Astrocyte of the cerebellum (primary cell): ENCODE measurements at regions not wholly inside any gene's neighbourhood (a gene's known extent, or its start where the extent isn't known, plus 50 kb on each side); places are given as distances from the start of the nearest gene placed in this dataset.

Experiments
- DNase-seq: peaks from one replicate; pipeline ENCODE4 v3.0.0-alpha.2; 2011; ENCODE audit warnings: low read depth
- H3K4me3 ChIP-seq: 2 replicates; pipeline ENCODE4 v1.5.1; 2011; ENCODE audit warnings: mild to moderate bottlenecking, low read depth, low read length, moderate library complexity
- in situ Hi-C: cut with HindIII; loops from 2 replicates; pipeline ENCODE4 v1.10.0; 2017; ENCODE audit warnings: low sequenced_read_pairs
- TF ChIP-seq, protein P1 (sequence below): IDR thresholded peaks from 2 replicates; pipeline ENCODE4 v1.5.1; 2012; ENCODE audit warnings: low read length, low read depth, moderate library complexity, mild to moderate bottlenecking; ENCODE audit errors: missing control alignments

DNA sequence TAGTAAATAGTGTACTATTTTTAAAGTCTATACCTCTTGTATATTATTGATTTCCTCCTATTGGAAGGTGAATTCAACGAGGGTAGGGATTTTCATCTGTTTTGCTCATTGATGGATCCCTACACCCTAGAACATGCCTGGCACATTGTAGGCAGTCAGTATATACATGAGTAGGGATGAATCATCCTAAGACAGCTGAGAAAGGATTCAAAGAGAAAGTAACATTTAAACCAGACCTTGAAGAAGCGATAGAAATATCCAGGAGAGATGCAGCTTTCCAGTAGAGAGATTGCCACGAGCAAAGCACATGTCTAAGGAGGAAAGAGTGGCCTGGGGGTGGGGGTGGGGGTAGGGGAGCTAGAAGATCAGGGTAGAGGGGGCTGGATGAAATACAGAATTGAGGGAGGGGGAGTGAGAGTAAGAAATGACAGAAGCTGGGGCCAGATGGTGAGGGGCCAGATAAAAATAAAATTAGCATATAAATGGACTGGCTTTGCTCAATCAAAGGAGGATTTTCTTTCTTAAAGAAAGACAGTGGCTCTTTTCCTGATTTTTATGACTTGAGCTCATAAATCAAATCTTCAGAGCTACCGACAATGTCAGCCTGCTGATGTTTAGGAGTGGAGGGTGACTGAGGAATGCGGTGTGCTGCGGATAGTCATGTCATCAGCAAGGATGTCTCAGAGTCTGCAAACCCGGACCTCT is 168.2 kb downstream of the SAMD5 start:
- no peak for DNase-seq
- H3K4me3 ChIP-seq: no peak overlapping the region
- in situ Hi-C loops: no loop called here
- TF ChIP-seq, protein P1, sequence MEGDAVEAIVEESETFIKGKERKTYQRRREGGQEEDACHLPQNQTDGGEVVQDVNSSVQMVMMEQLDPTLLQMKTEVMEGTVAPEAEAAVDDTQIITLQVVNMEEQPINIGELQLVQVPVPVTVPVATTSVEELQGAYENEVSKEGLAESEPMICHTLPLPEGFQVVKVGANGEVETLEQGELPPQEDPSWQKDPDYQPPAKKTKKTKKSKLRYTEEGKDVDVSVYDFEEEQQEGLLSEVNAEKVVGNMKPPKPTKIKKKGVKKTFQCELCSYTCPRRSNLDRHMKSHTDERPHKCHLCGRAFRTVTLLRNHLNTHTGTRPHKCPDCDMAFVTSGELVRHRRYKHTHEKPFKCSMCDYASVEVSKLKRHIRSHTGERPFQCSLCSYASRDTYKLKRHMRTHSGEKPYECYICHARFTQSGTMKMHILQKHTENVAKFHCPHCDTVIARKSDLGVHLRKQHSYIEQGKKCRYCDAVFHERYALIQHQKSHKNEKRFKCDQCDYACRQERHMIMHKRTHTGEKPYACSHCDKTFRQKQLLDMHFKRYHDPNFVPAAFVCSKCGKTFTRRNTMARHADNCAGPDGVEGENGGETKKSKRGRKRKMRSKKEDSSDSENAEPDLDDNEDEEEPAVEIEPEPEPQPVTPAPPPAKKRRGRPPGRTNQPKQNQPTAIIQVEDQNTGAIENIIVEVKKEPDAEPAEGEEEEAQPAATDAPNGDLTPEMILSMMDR: no peak

DNA sequence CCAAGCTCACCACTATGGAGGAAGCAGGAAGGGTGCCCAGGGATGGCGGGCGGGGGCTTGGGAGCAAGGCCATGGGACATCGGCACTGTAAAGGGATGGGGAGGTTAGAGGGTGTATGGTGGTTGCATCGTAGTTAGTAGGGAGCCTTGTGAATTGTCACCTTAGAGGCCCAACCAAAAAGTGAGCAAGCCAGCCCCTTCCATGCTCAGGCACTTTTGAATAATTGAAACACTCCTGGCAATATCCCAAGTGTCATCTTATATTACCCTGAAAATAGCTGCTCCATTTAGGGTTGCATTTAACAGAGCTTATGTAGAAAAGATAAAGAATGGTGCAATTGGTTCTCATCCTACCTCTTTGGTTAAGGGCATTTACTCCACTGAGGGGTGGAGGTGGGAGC is 169.2 kb downstream of the SAMD5 start:
- TF ChIP-seq, protein P1: no peak
- H3K4me3 ChIP-seq: no peak overlapping the region
- in situ Hi-C loops: no loop called here
- DNase-seq: no peak

DNA sequence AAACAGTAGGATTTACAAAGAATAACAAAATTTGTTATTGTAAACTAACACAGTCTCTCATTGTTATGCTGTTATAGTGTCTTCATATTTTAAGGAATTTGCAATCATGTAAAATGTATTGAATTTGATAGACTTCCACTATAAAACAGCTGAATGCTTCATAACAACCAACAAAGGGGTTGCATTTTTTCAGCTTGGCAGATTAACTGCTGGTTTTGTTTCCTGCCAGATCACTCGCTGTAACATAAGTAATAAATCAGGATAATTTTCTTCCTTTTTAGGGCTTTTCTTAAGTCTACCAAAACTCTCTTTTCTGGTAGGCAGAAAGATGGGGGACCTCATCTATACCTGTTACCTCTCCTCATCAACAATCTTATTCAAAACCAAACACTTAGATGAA is 169.8 kb downstream of the SAMD5 start:
- TF ChIP-seq, protein P1: no peak

DNA sequence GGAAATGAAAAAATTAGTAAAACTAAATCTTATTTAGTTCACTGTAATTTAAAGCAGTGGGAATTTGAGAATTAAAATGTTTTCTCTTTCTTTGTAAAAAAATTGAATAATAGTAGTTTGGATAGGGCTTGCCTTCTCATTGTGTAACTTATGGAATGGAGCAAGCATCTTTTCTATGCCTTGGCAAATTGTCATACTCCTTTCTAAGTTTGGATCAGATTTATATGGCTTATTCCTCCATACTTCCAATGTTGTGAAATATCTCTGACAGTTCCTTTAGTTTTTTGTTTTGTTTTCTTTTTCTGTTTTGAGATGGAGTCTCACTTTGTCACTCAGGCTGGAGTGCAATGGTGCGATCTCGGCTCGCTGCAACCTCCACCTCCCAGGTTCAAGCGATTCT is 176.4 kb downstream of the SAMD5 start:
- no peak for DNase-seq
- H3K4me3 ChIP-seq: no peak overlapping the region
- in situ Hi-C loops: no loop called here
- TF ChIP-seq, protein P1: no peak

More for the DNA sequence above, 169.8 kb downstream of the SAMD5 start:
- in situ Hi-C loops: no loop called here
- DNase-seq: no peak
- no peak overlapping the region for H3K4me3 ChIP-seq

DNA sequence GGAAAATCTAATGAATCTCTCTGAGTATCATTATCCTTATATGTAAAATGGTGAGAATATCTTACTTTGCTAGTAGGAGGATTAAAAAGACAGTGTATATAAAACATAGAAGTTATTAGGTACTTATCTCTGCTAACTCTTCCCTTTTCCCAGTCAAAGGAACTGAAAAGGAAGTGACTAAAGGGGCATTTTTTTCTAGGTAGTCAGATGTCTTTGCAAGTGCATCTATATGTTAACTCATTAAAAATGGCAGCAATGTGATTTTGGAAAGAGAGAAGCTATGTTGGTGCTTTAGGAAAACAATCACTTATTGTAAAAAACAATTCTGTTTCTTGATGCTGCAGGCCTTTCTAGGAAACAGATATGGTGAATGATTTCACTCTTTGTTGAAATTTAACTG is 180.9 kb downstream of the SAMD5 start:
- in situ Hi-C loops: no loop called here
- DNase-seq: no peak
- no peak overlapping the region for H3K4me3 ChIP-seq
- TF ChIP-seq, protein P1: no peak

DNA sequence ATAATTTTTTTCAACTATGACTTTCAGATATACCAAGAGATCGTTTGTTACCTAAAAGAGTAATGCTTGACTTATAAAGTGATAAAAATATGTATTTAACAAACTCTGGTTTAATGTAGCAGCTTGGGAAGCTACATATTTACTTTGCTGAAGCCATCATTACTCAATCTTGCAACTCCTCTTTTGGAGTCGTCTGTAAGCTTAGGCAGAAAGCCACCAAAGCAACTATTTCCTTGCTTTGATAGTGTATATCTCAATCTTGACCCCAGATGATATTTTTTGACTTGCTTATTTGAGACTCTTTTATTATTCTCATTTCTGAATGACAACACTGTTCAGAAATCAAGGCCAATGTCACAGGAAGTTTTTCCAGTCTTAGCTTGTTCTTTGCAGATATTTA is 183.0 kb downstream of the SAMD5 start:
- in situ Hi-C loops: no loop called here
- DNase-seq: no peak
- TF ChIP-seq, protein P1: no peak
- H3K4me3 ChIP-seq: no peak overlapping the region
